DMS79 (cell line): ENCODE measurements at regions not wholly inside any gene's neighbourhood (a gene's known extent, or its start where the extent isn't known, plus 50 kb on each side); places are given as distances from the start of the nearest gene placed in this dataset.
"Not testable (repeated sequence)": the region's sequence is repeated elsewhere in the genome, so short reads cannot be mapped to it uniquely, and the experiment has no call there.

Experiments used
- DNase-seq: peaks from one replicate; lab custom pipeline; 2025; lab: John Stamatoyannopoulos, UW

GRCh38 chr14:52202151-52202550 lies 65.3 kb upstream of the PTGDR start:
- DNase-seq, result no peak

- no peak for DNase-seq
These were observed 77.1 kb upstream of the PTGDR start for GRCh38 chr14:52190337-52190931.

GRCh38 chr14:52189325-52189724 lies 78.2 kb upstream of the PTGDR start:
- no peak for DNase-seq

GRCh38 chr14:52188381-52188780 lies 79.1 kb upstream of the PTGDR start:
- no peak for DNase-seq

- DNase-seq, result no peak
These were observed 82.3 kb upstream of the PTGDR start for GRCh38 chr14:52185178-52185577.

- DNase-seq, result no peak
These were observed 84.6 kb upstream of the PTGDR start for GRCh38 chr14:52182853-52183252.

- no peak for DNase-seq
These were observed 88.2 kb upstream of the PTGDR start for GRCh38 chr14:52179141-52179790.

GRCh38 chr14:52175982-52176502 lies 91.5 kb upstream of the PTGDR start:
- no peak for DNase-seq

GRCh38 chr14:52171932-52172331 lies 95.6 kb upstream of the PTGDR start:
- DNase-seq, result not testable (repeated sequence)

- DNase-seq, result no peak
These were observed 98.0 kb upstream of the NID2 start for GRCh38 chr14:52166822-52167221.

- no peak for DNase-seq
These were observed 86.9 kb upstream of the NID2 start for GRCh38 chr14:52155651-52156213.

GRCh38 chr14:52154992-52155650 lies 86.3 kb upstream of the NID2 start:
- no peak for DNase-seq

- no peak for DNase-seq
These were observed 85.1 kb upstream of the NID2 start for GRCh38 chr14:52153939-52154338.

GRCh38 chr14:52150162-52150561 lies 81.3 kb upstream of the NID2 start:
- DNase-seq, result no peak

- no peak for DNase-seq
These were observed 79.5 kb upstream of the NID2 start for GRCh38 chr14:52148371-52148770.

GRCh38 chr14:52146504-52146903 lies 77.6 kb upstream of the NID2 start:
- no peak for DNase-seq

- DNase-seq, result not testable (repeated sequence)
These were observed 75.2 kb upstream of the NID2 start for GRCh38 chr14:52144099-52144498.

GRCh38 chr14:52142504-52142903 lies 73.6 kb upstream of the NID2 start:
- DNase-seq, result no peak

- DNase-seq, result peak; percentile 80
These were observed 62.9 kb upstream of the NID2 start for GRCh38 chr14:52131640-52132320.

- no peak for DNase-seq
These were observed 60.9 kb upstream of the NID2 start for GRCh38 chr14:52129721-52130120.

GRCh38 chr14:52125885-52126284 lies 57.0 kb upstream of the NID2 start:
- no peak for DNase-seq
